ENCODE measurements at regions not wholly inside any gene's neighbourhood (a gene's known extent, or its start where the extent isn't known, plus 50 kb on each side); places are given as distances from the start of the nearest gene placed in this dataset.

DNA sequence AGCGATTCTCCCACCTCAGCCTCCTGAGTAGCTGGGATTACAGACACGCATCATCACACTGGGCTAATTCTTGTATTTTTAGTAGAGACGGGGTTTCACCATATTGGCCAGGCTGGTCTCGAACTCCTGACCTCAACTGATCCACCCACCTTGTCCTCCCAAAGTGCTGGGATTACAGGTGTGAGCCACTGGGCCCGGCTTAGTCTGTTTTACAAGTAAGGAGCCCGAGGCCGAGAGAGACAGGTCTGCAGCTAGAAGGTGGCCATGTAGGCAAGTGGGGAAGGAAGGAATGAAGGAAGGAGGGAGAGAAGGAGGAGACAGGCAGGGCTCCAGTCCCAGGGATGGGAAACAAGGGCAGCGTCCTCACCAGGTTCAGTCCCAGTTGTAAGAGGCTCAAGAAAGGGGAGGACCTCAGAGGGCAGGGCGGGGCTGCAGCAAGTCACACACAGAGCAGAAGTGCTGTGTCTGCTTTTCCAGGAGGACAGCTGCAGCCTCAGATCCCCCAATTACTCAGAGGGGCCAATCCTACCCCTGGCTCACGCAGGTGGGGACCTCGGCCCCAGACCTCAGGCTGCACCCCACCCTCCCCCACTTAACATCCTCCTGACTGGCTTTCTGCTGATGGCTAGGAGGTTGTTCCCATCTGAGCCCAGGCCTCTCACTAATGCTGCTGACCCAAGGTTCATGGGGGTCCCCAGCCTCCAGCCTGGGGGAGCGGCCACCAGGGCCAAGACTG lies 53.8 kb upstream of the PRR5 start:
- no TSS peak for BruUV-seq (replicated peaks)
- H3K9me3 ChIP-seq (replicated peaks; ENCODE audit: control insufficient read depth, insufficient read depth, low read length), result no peaks in the 10 kb centered on the region
- CTCF ChIA-PET, result interaction anchor here (0.6 kb wide), 1 partner anchor 37 kb away, joined by 3 read pairs; no protein-coding TSS in a partner anchor
- RAD21 ChIA-PET (ENCODE audit: unreplicated experiment), result no interaction called here
- H2AFZ ChIP-seq (ENCODE audit: control insufficient read depth, low read depth, low read length), result no peak overlapping the region
- no peak for FAIRE-seq
- intact Hi-C loops (cut with micrococcal nuclease; ENCODE audit: unreplicated experiment), result no loop called here
- H3K9ac ChIP-seq (ENCODE audit: control insufficient read depth, insufficient read depth, low read length), result no peak overlapping the region
- in situ Hi-C loops (cut with MboI), result no loop called here
- no peak for DNase-seq (ENCODE audit: low read depth, low spot score)
- no peaks in the 10 kb centered on the region for H3K4me1 ChIP-seq (ENCODE audit: control insufficient read depth, insufficient read depth, low read length)
- no peaks in the 10 kb centered on the region for H4K20me1 ChIP-seq (ENCODE audit: control insufficient read depth, insufficient read depth)
- H3K4me3 ChIP-seq, result no peak overlapping the region
- SMC1A ChIA-PET (ENCODE audit: uncharacterized antibody, unreplicated experiment), result no interaction called here
- no peak for ATAC-seq
- H3K27me3 ChIP-seq (replicated peaks in 1 of 2; ENCODE audit: control insufficient read depth in 2 of 2, insufficient read depth in 2 of 2, low read length in 1 of 2), result no peaks in the 10 kb centered on the region; a peak in 1 of 4 replicates
- POLR2A ChIA-PET, result no interaction called here
- WGBS (ENCODE audit: insufficient coverage, insufficient replicate concordance, low lambda C conversion rate, missing lambda C conversion rate), result 42% methylated on average over 10 of the region's 12 CpGs
- H3K27ac ChIP-seq (ENCODE audit: control insufficient read depth, insufficient read depth), result no peak overlapping the region
- no peaks in the 10 kb centered on the region for H3K36me3 ChIP-seq (ENCODE audit: control insufficient read depth in 2 of 2, insufficient read depth in 2 of 2, low read length in 1 of 2)
- no peak overlapping the region for H3K4me2 ChIP-seq (ENCODE audit: control insufficient read depth, insufficient read depth)
- H3K79me2 ChIP-seq (ENCODE audit: control insufficient read depth, insufficient read depth, low read length), result no peaks in the 10 kb centered on the region
- TF ChIP-seq EED (IDR thresholded peaks at IDR 0.05; ENCODE audit: low read depth), result no peak
- TF ChIP-seq MEF2B (IDR thresholded peaks at IDR 0.05; ENCODE audit: partially characterized antibody, poor library complexity, severe bottlenecking), result no peak
- TF ChIP-seq ZNF687 (IDR thresholded peaks at IDR 0.05), result no peak
- TF ChIP-seq RUNX3 (IDR thresholded peaks at IDR 0.05; ENCODE audit: low read length), result no peak
- no peak for TF ChIP-seq TAF1 (IDR thresholded peaks at IDR 0.05; ENCODE audit: borderline replicate concordance, low read depth, low read length)
- TF ChIP-seq CHD2 (IDR thresholded peaks at IDR 0.05; ENCODE audit: borderline replicate concordance, low read depth, low read length), result no peak
- TF ChIP-seq, protein P1, sequence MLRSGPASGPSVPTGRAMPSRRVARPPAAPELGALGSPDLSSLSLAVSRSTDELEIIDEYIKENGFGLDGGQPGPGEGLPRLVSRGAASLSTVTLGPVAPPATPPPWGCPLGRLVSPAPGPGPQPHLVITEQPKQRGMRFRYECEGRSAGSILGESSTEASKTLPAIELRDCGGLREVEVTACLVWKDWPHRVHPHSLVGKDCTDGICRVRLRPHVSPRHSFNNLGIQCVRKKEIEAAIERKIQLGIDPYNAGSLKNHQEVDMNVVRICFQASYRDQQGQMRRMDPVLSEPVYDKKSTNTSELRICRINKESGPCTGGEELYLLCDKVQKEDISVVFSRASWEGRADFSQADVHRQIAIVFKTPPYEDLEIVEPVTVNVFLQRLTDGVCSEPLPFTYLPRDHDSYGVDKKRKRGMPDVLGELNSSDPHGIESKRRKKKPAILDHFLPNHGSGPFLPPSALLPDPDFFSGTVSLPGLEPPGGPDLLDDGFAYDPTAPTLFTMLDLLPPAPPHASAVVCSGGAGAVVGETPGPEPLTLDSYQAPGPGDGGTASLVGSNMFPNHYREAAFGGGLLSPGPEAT (IDR thresholded peaks at IDR 0.05; ENCODE audit: low read depth), result no peak
- no peak for TF ChIP-seq BMI1 (IDR thresholded peaks at IDR 0.05; ENCODE audit: borderline replicate concordance)
- TF ChIP-seq, protein P2, sequence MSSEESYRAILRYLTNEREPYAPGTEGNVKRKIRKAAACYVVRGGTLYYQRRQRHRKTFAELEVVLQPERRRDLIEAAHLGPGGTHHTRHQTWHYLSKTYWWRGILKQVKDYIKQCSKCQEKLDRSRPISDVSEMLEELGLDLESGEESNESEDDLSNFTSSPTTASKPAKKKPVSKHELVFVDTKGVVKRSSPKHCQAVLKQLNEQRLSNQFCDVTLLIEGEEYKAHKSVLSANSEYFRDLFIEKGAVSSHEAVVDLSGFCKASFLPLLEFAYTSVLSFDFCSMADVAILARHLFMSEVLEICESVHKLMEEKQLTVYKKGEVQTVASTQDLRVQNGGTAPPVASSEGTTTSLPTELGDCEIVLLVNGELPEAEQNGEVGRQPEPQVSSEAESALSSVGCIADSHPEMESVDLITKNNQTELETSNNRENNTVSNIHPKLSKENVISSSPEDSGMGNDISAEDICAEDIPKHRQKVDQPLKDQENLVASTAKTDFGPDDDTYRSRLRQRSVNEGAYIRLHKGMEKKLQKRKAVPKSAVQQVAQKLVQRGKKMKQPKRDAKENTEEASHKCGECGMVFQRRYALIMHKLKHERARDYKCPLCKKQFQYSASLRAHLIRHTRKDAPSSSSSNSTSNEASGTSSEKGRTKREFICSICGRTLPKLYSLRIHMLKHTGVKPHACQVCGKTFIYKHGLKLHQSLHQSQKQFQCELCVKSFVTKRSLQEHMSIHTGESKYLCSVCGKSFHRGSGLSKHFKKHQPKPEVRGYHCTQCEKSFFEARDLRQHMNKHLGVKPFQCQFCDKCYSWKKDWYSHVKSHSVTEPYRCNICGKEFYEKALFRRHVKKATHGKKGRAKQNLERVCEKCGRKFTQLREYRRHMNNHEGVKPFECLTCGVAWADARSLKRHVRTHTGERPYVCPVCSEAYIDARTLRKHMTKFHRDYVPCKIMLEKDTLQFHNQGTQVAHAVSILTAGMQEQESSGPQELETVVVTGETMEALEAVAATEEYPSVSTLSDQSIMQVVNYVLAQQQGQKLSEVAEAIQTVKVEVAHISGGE (CRISPR knock-in tag; IDR thresholded peaks at IDR 0.05), result no peak
- TF ChIP-seq IKZF2 (IDR thresholded peaks at IDR 0.05), result no peak
